HG03457 (cell line): ENCODE measurements at regions not wholly inside any gene's neighbourhood (a gene's known extent, or its start where the extent isn't known, plus 50 kb on each side); places are given as distances from the start of the nearest gene placed in this dataset.

Source experiments
- ATAC-seq: cut with Tn5 transposase; IDR thresholded peaks from one replicate; pipeline ENCODE4 v1.9.1; 2021; ENCODE audit warnings: moderate number of reproducible peaks; ENCODE audit not compliant: unreplicated experiment

- ATAC-seq: no peak
Measured at GRCh38 chr18:41482501-41482900, 472.5 kb upstream of the PIK3C3 start.

- ATAC-seq: no peak
Measured at GRCh38 chr18:41466436-41467160, 488.4 kb upstream of the PIK3C3 start.

- no peak for ATAC-seq
Measured at GRCh38 chr18:41465386-41465785, 489.6 kb upstream of the PIK3C3 start.

GRCh38 chr18:41464278-41464677 is 490.8 kb upstream of the PIK3C3 start:
- no peak for ATAC-seq

- no peak for ATAC-seq
Measured at GRCh38 chr18:41462946-41463345, 492.1 kb upstream of the PIK3C3 start.

GRCh38 chr18:41461114-41461513 is 493.9 kb upstream of the PIK3C3 start:
- ATAC-seq: no peak

GRCh38 chr18:41459656-41460055 is 495.4 kb upstream of the PIK3C3 start:
- ATAC-seq: no peak

- ATAC-seq: no peak
Measured at GRCh38 chr18:41458376-41458775, 496.7 kb upstream of the PIK3C3 start.

- ATAC-seq: no peak
Measured at GRCh38 chr18:41457765-41458326, 497.2 kb upstream of the PIK3C3 start.

- no peak for ATAC-seq
Measured at GRCh38 chr18:41456831-41457230, 498.2 kb upstream of the PIK3C3 start.

GRCh38 chr18:41449612-41450011 is 505.4 kb upstream of the PIK3C3 start:
- ATAC-seq: no peak

GRCh38 chr18:41444943-41445342 is 510.1 kb upstream of the PIK3C3 start:
- ATAC-seq: no peak

- ATAC-seq: no peak
Measured at GRCh38 chr18:41436772-41437171, 518.3 kb upstream of the PIK3C3 start.

- ATAC-seq: no peak
Measured at GRCh38 chr18:41418598-41418997, 536.4 kb upstream of the PIK3C3 start.

- no peak for ATAC-seq
Measured at GRCh38 chr18:41416044-41416443, 539.0 kb upstream of the PIK3C3 start.

- no peak for ATAC-seq
Measured at GRCh38 chr18:41410006-41410405, 545.0 kb upstream of the PIK3C3 start.

GRCh38 chr18:41406834-41407233 is 548.2 kb upstream of the PIK3C3 start:
- ATAC-seq: no peak

- no peak for ATAC-seq
Measured at GRCh38 chr18:41396861-41397260, 558.2 kb upstream of the PIK3C3 start.

GRCh38 chr18:41396211-41396610 is 558.8 kb upstream of the PIK3C3 start:
- ATAC-seq: no peak

GRCh38 chr18:41395695-41396094 is 559.3 kb upstream of the PIK3C3 start:
- no peak for ATAC-seq

- no peak for ATAC-seq
Measured at GRCh38 chr18:41391616-41392595, 563.1 kb upstream of the PIK3C3 start.

GRCh38 chr18:41390309-41390708 is 564.7 kb upstream of the PIK3C3 start:
- ATAC-seq: no peak
